ENCODE measurements at regions not wholly inside any gene's neighbourhood (a gene's known extent, or its start where the extent isn't known, plus 50 kb on each side); places are given as distances from the start of the nearest gene placed in this dataset.

- TF ChIP-seq EZH2 (IDR thresholded peaks at IDR 0.05; ENCODE audit: insufficient read depth, poor library complexity, severe bottlenecking) = no peak
- TF ChIP-seq EZH2phosphoT487 (IDR thresholded peaks at IDR 0.05; ENCODE audit: insufficient read depth, low read depth) = no peak
Observed at GRCh38 chr12:31790759-31791158, 61.9 kb upstream of the AMN1 start.

Data from GM23248 (cell line).